ENCODE measurements at regions not wholly inside any gene's neighbourhood (a gene's known extent, or its start where the extent isn't known, plus 50 kb on each side); places are given as distances from the start of the nearest gene placed in this dataset.

- no peak for DNase-seq
Measured at GRCh38 chr6:88302769-88303225, 136.7 kb upstream of the CNR1 start.

GRCh38 chr6:88301888-88302768, 136.0 kb upstream of the CNR1 start:
- no peak for DNase-seq

- no peak for DNase-seq
Measured at GRCh38 chr6:88301256-88301655, 135.1 kb upstream of the CNR1 start.

GRCh38 chr6:88298066-88298845, 132.1 kb upstream of the CNR1 start:
- DNase-seq = peak; percentile 50

- DNase-seq = no peak
Measured at GRCh38 chr6:88296694-88297093, 130.5 kb upstream of the CNR1 start.

- DNase-seq = no peak
Measured at GRCh38 chr6:88295663-88296062, 129.5 kb upstream of the CNR1 start.

- no peak for DNase-seq
Measured at GRCh38 chr6:88294702-88295101, 128.6 kb upstream of the CNR1 start.

- DNase-seq = no peak
Measured at GRCh38 chr6:88290411-88290810, 124.3 kb upstream of the CNR1 start.

- DNase-seq = no peak
Measured at GRCh38 chr6:88287696-88288095, 121.5 kb upstream of the CNR1 start.

GRCh38 chr6:88276331-88276730, 110.2 kb upstream of the CNR1 start:
- no peak for DNase-seq

GRCh38 chr6:88268508-88268907, 102.4 kb upstream of the CNR1 start:
- no peak for DNase-seq

- DNase-seq = peak; percentile 73
Measured at GRCh38 chr6:88266126-88266525, 100.0 kb upstream of the CNR1 start.

GRCh38 chr6:88263591-88263990, 97.4 kb upstream of the CNR1 start:
- no peak for DNase-seq

GRCh38 chr6:88262332-88262731, 96.2 kb upstream of the CNR1 start:
- DNase-seq = no peak

GRCh38 chr6:88251301-88251700, 85.2 kb upstream of the CNR1 start:
- DNase-seq = peak; percentile 70

- peak; percentile 22 for DNase-seq
Measured at GRCh38 chr6:88248709-88249321, 82.7 kb upstream of the CNR1 start.

GRCh38 chr6:88246654-88247053, 80.5 kb upstream of the CNR1 start:
- no peak for DNase-seq

- no peak for DNase-seq
Measured at GRCh38 chr6:88244721-88245120, 78.6 kb upstream of the CNR1 start.

GRCh38 chr6:88238901-88239300, 72.8 kb upstream of the CNR1 start:
- peak; percentile 85 for DNase-seq

GRCh38 chr6:88238065-88238464, 71.9 kb upstream of the CNR1 start:
- DNase-seq = peak; percentile 33

GRCh38 chr6:88236612-88237360, 70.6 kb upstream of the CNR1 start:
- peak; percentile 5 for DNase-seq

GRCh38 chr6:88232753-88233152, 66.6 kb upstream of the CNR1 start:
- no peak for DNase-seq

GRCh38 chr6:88223298-88223697, 57.2 kb upstream of the CNR1 start:
- no peak for DNase-seq
